ENCODE measurements at regions not wholly inside any gene's neighbourhood (a gene's known extent, or its start where the extent isn't known, plus 50 kb on each side); places are given as distances from the start of the nearest gene placed in this dataset.

- TF ChIP-seq CTCF (conservative IDR thresholded peaks at IDR 0.05; ENCODE audit: low read length) (no peak), EZH2phosphoT487 (IDR thresholded peaks at IDR 0.05; ENCODE audit: borderline replicate concordance, low read depth, low read length) (no peak)
Observed at GRCh38 chr10:58066126-58066525, 201.6 kb downstream of the IPMK start.
